Keratinocyte (primary cell): ENCODE measurements at regions not wholly inside any gene's neighbourhood (a gene's known extent, or its start where the extent isn't known, plus 50 kb on each side); places are given as distances from the start of the nearest gene placed in this dataset.

Experiments
- DNase-seq: peaks from one replicate; pipeline ENCODE4 v3.0.0-alpha.2; 2011; ENCODE audit warnings: low read depth, missing footprints, low spot score
- FAIRE-seq: peaks from 2 replicates; lab custom pipeline; 2011; peaks lifted over from hg19 to GRCh38; lab: Jason Lieb, UNC
- H2AFZ ChIP-seq: 2 replicates; pipeline ENCODE4 v1.6.0; 2012; ENCODE audit warnings: low read length, control low read depth, inconsistent platforms; ENCODE audit not compliant: control insufficient read depth
- H3K27ac ChIP-seq: 2 replicates; pipeline ENCODE4 v1.5.1; 2011; ENCODE audit warnings: low read length; ENCODE audit not compliant: control insufficient read depth, insufficient read depth
- H3K27me3 ChIP-seq: 3 replicates; pipeline ENCODE4 v1.6.0; 2011; ENCODE audit warnings: low read length; ENCODE audit not compliant: control insufficient read depth, insufficient read depth; ENCODE audit errors: extremely low read depth
- H3K36me3 ChIP-seq, 2 experiments: 2 replicates in 1 of 2; 3 replicates in 1 of 2; pipeline ENCODE4 v1.5.1; 2011; ENCODE audit warnings: low read length in 2 of 2, mild to moderate bottlenecking in 1 of 2; ENCODE audit not compliant: control insufficient read depth in 2 of 2, insufficient read depth in 2 of 2; ENCODE audit errors: extremely low read depth in 1 of 2
- H3K4me1 ChIP-seq: 3 replicates; pipeline ENCODE4 v1.5.1; 2011; ENCODE audit warnings: low read length; ENCODE audit not compliant: control insufficient read depth, insufficient read depth; ENCODE audit errors: extremely low read depth
- H3K4me2 ChIP-seq: 3 replicates; pipeline ENCODE4 v1.6.0; 2011; ENCODE audit warnings: low read depth, low read length; ENCODE audit not compliant: control insufficient read depth, insufficient read depth; ENCODE audit errors: extremely low read depth
- H3K4me3 ChIP-seq, 3 experiments: fragments of 200-600 bp in 1 of 3; sonication (generic) in 1 of 3; 2 replicates in 2 of 3; 3 replicates in 1 of 3; pipeline ENCODE4 v1.5.1; 2011 to 2016; ENCODE audit warnings: low read length in 3 of 3, mild to moderate bottlenecking in 3 of 3, control low read depth in 2 of 3, inconsistent platforms in 1 of 3, low read depth in 1 of 3, mixed read lengths in 1 of 3, mixed run types in 1 of 3, moderate library complexity in 1 of 3; ENCODE audit not compliant: control insufficient read depth in 2 of 3, insufficient read depth in 2 of 3; ENCODE audit errors: extremely low read depth in 1 of 3
- H3K79me2 ChIP-seq: 2 replicates; pipeline ENCODE4 v1.6.0; 2012; ENCODE audit warnings: low read length; ENCODE audit not compliant: control insufficient read depth, insufficient read depth
- H3K9ac ChIP-seq: 3 replicates; pipeline ENCODE4 v1.6.0; 2011; ENCODE audit warnings: low read length; ENCODE audit not compliant: control insufficient read depth, insufficient read depth; ENCODE audit errors: extremely low read depth
- H3K9me1 ChIP-seq: 3 replicates; pipeline ENCODE4 v1.6.0; 2011; ENCODE audit warnings: low read length; ENCODE audit not compliant: control insufficient read depth, insufficient read depth; ENCODE audit errors: extremely low read depth
- H3K9me3 ChIP-seq: 2 replicates; pipeline ENCODE4 v1.5.1; 2012; ENCODE audit warnings: low read depth, low read length; ENCODE audit not compliant: control insufficient read depth
- H4K20me1 ChIP-seq: 3 replicates; pipeline ENCODE4 v1.6.0; 2011; ENCODE audit warnings: low read length; ENCODE audit not compliant: control insufficient read depth, insufficient read depth; ENCODE audit errors: extremely low read depth
- CTCF ChIP-seq, 3 experiments: IDR thresholded peaks in 1 of 3; conservative IDR thresholded peaks in 1 of 3; optimal IDR thresholded peaks in 1 of 3; 2 replicates in 2 of 3; 3 replicates in 1 of 3; pipeline versions ENCODE3 to v1.5.1; 2011; ENCODE audit warnings: low read length in 3 of 3, mild to moderate bottlenecking in 3 of 3, moderate library complexity in 2 of 3, control low read depth in 1 of 3, inconsistent platforms in 1 of 3; ENCODE audit not compliant: insufficient read depth in 2 of 3; ENCODE audit errors: extremely low read depth in 1 of 3
- EZH2 ChIP-seq: IDR thresholded peaks from one replicate; pipeline ENCODE4 v1.6.1; 2012; ENCODE audit warnings: inconsistent platforms, mild to moderate bottlenecking, low read length, moderate library complexity
- dilution Hi-C: fragments of 300-500 bp; cut with MboI; formaldehyde crosslinking; loops from one replicate; pipeline ENCODE4 v1.7.0; 2020; ENCODE audit warnings: low sequenced_read_pairs; ENCODE audit not compliant: extremely low pct_ligation_motif_present

- TF ChIP-seq EZH2 = no peak
- Histone ChIP-seq H3K79me2 (no peaks in the 10 kb centered on the region), H3K27ac (no peak overlapping the region), H3K4me2 (no peak overlapping the region), H3K36me3 (no peaks in the 10 kb centered on the region), H3K4me1 (peaks cover 4% of the 10 kb centered on the region), H3K4me3 (no peak overlapping the region), H2AFZ (no peak overlapping the region), H3K27me3 (no peaks in the 10 kb centered on the region), H3K9me1 (no peaks in the 10 kb centered on the region), H3K9ac (no peak overlapping the region), H3K9me3 (no peaks in the 10 kb centered on the region), H4K20me1 (no peaks in the 10 kb centered on the region)
- FAIRE-seq (no peak), DNase-seq (no peak)
- dilution Hi-C loops = no loop called here
Observed at GRCh38 chr20:40849456-40849855, 160.4 kb upstream of the MAFB start.

GRCh38 chr20:40851051-40851450 is 162.0 kb upstream of the MAFB start:
- no peaks in the 10 kb centered on the region for H4K20me1 ChIP-seq
- H3K27me3 ChIP-seq = no peaks in the 10 kb centered on the region
- H3K9me3 ChIP-seq = no peaks in the 10 kb centered on the region
- H3K79me2 ChIP-seq = no peaks in the 10 kb centered on the region
- no peak overlapping the region for H3K27ac ChIP-seq
- H3K4me2 ChIP-seq = no peak overlapping the region
- H3K9me1 ChIP-seq = no peaks in the 10 kb centered on the region
- H3K4me3 ChIP-seq = no peak overlapping the region
- FAIRE-seq (no peak), DNase-seq (no peak)
- H2AFZ ChIP-seq = no peak overlapping the region
- dilution Hi-C loops = no loop called here
- H3K36me3 ChIP-seq = no peaks in the 10 kb centered on the region
- no peak overlapping the region for H3K9ac ChIP-seq
- peaks cover 4% of the 10 kb centered on the region for H3K4me1 ChIP-seq
- no peak for TF ChIP-seq EZH2
- TF ChIP-seq CTCF (optimal IDR thresholded peaks at IDR 0.05 in 1 of 3, IDR thresholded peaks at IDR 0.05 in 1 of 3, conservative IDR thresholded peaks at IDR 0.05 in 1 of 3; ENCODE audit: extremely low read depth in 1 of 3, insufficient read depth in 2 of 3, low read length in 3 of 3) = no peak

GRCh38 chr20:40855269-40855668 is 166.2 kb upstream of the MAFB start:
- H4K20me1 ChIP-seq = no peaks in the 10 kb centered on the region
- H3K27ac ChIP-seq = no peak overlapping the region
- FAIRE-seq (no peak), DNase-seq (no peak)
- no peaks in the 10 kb centered on the region for H3K9me3 ChIP-seq
- H3K79me2 ChIP-seq = no peaks in the 10 kb centered on the region
- H3K4me3 ChIP-seq = no peak overlapping the region
- dilution Hi-C loops = no loop called here
- no peaks in the 10 kb centered on the region for H3K36me3 ChIP-seq
- H3K4me1 ChIP-seq = no peaks in the 10 kb centered on the region
- H3K9me1 ChIP-seq = no peaks in the 10 kb centered on the region
- H3K4me2 ChIP-seq = no peak overlapping the region
- no peak for TF ChIP-seq CTCF (optimal IDR thresholded peaks at IDR 0.05 in 1 of 3, IDR thresholded peaks at IDR 0.05 in 1 of 3, conservative IDR thresholded peaks at IDR 0.05 in 1 of 3; ENCODE audit: extremely low read depth in 1 of 3, insufficient read depth in 2 of 3, low read length in 3 of 3)
- TF ChIP-seq EZH2 = no peak
- H2AFZ ChIP-seq = no peak overlapping the region
- H3K27me3 ChIP-seq = no peaks in the 10 kb centered on the region
- H3K9ac ChIP-seq = no peak overlapping the region
